GM19238 (cell line): ENCODE measurements at regions not wholly inside any gene's neighbourhood (a gene's known extent, or its start where the extent isn't known, plus 50 kb on each side); places are given as distances from the start of the nearest gene placed in this dataset.

Source experiments
- DNase-seq: peaks from one replicate; pipeline ENCODE4 v3.0.0; 2011; ENCODE audit warnings: low spot score; ENCODE audit not compliant: insufficient read length

DNA sequence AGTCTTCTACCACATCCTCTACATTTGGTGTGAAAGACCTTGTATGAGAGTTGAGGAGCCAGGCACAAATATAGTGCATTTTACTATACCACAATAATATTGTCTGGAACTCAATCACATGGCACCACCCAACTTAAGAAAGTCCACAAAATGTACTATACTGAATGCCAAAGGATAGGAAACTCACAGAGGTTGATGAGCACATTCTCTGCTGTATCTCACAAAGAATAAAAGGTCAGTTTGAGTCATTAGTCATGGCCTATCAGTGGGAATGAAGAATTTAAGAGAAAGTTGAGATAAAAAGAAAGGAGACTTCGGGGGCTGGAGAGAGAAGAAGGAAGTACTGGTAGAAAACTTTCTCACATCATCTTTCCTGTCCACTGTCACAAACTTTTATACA lies 134.3 kb downstream of the RDH14 start:
- DNase-seq: no peak

DNA sequence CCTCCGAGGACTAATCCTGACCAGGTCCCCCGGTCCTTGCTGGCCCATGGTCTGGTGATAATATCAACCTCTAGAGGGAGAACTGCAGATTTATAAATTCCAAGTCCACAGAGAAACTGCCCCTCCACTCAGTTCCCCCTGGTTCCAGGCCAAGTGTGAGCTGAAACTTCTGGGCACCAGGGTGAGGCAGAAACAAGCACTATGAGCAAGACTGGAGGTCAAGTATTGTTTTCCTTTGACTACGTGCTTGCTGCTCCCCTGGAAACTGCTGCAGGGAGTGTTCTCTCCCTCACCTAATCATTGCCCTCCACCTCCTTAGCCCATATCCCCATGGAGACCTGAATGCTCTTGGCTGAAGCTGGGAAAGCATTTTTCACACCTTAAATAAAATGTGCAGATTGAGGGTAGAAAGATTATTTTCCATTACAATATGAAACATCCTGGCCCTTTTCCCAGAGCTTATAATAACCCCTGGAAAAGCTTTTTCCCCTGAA lies 135.2 kb downstream of the RDH14 start:
- DNase-seq: no peak

- DNase-seq: no peak
These were observed 136.8 kb downstream of the RDH14 start for GRCh38 chr2:18423636-18424035.

DNA sequence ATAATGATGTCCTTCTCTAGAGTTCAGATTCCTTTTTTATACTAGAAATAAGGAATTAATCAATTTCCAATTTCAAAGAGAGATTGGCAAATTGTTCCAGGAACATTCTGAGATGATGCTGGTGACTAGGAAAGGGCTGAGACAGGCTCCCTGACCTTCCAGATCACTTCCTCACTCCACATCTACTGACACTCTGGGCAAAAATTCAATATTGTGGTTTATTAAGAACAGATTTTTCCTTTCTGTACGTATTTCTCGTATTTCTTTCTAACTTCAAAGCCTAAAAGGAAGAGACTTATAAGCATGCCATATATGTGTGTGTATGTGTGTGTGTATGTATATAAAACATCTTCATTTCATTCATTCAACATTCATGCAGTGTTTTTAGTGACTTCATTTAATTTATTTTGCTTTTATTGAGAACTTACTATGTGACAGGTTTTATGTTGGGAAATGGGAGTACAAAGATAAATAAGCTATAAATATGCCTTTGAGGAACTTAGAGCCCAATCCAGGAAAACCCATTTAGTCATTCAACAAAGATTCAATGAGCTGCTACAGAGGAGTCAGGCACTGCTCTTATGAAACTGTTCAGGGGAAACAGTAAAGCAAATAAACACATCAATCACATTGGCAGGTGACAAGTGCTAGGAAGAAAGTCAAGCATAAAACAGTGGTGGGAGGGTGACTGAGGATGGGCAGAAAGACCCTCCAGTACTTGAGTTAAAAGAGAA lies 137.9 kb downstream of the RDH14 start:
- DNase-seq: no peak

DNA sequence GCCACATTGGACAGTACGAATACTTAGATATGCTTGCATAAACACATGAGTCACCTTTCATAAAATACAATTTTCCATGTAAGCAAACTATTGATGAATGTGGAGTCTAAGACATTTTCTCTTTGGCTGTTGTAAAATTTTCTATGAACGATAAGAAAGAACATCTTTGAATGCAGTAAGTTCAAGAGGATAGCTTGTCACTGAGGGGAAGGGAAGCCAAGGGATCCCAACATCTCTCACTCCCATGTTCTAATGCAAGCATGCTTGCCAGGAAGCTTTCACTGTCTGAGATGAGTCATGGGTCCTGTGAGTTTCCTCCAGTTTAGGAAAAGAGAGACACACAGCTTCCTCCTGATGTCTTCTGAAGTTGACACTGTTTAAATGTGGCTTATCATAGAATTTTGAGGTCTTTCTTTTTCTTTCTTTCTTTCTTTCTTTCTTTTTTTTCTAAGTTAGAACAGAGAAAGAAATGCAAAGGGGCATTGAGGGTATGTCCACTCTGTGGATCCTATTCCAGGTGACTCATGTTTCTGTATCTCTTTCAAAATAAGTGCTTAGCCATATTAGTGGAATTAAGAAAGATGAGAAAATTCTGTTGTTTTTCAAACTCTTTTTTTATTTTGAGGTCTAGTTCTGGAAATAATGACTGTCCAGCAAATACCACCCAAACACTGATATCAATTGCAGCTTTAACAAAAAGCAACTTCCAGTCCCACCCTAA lies 146.6 kb downstream of the RDH14 start:
- no peak for DNase-seq

GRCh38 chr2:18412980-18413675 lies 147.3 kb downstream of the RDH14 start:
- DNase-seq: no peak

DNA sequence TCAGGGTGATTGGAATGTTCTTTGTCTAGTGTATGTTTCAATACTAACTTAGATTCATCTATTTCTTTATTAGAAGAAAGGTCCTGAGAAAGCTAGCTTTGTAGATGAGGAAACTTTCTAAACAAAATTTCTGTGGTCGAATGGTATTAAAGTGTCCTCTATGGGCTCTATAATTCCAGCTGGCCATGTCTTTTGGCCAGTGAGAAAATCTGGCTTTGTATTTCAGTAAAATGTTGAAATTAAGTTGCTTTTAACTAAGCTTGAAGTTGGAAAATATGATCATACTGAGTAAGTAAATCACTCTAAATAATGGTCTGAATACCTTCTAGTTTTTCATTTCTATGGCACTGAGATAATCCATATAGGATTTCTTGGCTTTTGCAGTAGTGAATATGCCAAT lies 148.8 kb downstream of the RDH14 start:
- no peak for DNase-seq

DNA sequence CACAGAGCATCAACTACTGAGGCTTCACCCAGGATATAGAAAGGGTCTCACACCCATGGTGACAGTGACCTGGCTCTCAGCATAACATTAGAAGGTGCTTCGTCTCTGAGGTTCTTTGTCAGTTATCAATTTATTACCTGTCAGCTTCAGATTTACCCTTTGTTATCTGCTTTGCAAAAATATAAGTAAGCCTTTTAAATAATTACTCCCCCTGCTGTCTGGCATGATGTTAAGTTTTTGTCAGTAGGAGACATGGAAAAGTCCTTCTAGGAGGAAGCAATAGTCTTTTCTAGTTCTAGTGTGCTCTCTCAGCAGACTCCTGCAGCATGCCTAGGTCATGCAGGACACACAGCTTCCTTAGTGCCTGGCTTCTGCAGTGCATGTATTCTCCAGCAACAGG lies 149.9 kb downstream of the RDH14 start:
- no peak for DNase-seq

GRCh38 chr2:18408638-18409037 lies 151.8 kb downstream of the RDH14 start:
- no peak for DNase-seq

DNA sequence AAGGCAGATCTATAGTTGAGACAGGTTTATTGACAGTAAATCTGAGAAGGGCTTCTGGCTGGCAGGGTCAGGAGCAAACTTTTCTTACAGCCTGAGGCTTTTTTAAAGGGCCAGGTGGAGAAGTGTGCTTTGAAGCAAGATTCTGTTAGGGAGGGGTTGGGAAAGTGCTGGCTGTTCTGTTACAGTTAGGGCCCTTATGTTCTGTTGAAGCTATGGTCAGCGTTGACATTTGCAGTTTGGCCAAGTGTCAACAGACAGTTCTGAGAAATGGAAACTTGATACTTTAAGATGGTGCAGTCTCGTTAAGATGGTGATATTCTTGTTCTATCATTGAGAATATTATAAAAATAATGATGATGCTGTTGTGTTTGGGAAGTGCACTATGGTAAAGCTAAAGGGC lies 154.2 kb downstream of the RDH14 start:
- no peak for DNase-seq

GRCh38 chr2:18404708-18405107 lies 155.7 kb downstream of the RDH14 start:
- DNase-seq: no peak

DNA sequence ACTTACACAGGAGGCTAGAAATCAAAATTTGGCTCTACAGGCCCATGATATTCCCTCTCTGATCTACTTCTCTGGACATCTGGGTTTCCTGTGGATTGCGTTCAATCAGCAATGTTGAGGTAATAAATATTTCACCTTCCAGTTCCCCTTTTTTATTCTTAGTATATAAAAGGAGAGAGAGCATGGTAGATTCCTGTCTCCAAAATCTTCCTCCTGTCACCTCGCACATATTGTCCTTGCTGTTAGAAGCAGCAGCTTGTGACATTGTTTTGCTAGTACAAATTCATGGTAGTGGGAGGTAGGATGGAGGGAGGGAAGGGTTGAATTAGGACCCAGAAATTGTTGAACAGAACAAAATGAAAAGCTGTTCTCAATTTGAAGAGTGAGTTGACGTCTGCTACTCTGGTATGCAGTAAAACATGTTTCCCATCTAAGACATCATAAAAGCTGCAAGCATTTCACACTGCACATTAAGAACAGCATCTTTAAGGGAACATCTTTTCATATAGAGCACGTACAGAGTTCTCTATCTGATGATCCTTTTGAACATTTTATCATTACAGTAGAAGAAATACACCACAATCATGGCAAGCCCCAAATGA lies 156.4 kb downstream of the RDH14 start:
- DNase-seq: no peak

- DNase-seq: no peak
These were observed 157.6 kb downstream of the RDH14 start for GRCh38 chr2:18402831-18403230.

DNA sequence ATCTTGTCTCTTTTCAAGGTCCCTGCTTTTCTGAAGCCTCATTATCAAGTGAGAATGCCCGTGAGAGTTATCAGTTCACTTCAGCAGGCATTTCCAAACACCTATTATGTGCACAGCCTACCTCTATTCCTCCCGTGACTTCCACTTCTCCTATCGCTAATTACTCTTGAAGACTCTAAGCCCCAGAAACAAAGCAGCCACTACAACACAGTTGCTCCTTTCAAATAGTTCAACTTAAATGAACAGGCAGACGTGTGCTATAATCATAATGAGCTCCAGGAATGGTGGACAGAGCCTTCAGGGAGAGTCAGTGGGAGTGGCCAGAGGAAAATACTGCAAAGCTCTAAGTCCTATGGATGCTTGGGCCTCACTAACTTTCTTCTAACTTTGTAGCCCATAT lies 159.0 kb downstream of the RDH14 start:
- no peak for DNase-seq

DNA sequence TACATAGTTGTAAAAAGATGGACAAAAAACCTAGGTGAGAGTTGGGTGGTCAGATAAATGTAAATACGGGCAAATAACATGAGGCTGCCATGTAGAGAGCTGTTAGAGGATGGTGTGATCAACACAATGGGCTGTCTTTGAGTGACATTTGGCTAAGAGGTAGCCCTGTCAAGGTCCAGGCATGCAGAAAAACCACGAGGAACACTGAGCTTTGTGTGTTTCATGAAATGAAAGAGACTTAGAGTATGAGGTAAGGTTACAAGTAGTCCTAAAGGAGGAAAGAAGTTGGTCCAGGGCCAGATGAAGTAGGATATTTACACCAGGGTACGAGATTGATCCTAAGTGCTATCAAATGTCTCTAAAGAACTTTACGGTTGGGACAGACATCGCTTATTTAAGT lies 160.9 kb downstream of the RDH14 start:
- no peak for DNase-seq

GRCh38 chr2:18398833-18399232 lies 161.6 kb downstream of the RDH14 start:
- DNase-seq: no peak

- DNase-seq: no peak
These were observed 164.0 kb downstream of the RDH14 start for GRCh38 chr2:18396329-18397010.

GRCh38 chr2:18395555-18395954 lies 164.9 kb downstream of the RDH14 start:
- DNase-seq: no peak

GRCh38 chr2:18387441-18388206 lies 172.8 kb downstream of the RDH14 start:
- peak; percentile 24 for DNase-seq

DNA sequence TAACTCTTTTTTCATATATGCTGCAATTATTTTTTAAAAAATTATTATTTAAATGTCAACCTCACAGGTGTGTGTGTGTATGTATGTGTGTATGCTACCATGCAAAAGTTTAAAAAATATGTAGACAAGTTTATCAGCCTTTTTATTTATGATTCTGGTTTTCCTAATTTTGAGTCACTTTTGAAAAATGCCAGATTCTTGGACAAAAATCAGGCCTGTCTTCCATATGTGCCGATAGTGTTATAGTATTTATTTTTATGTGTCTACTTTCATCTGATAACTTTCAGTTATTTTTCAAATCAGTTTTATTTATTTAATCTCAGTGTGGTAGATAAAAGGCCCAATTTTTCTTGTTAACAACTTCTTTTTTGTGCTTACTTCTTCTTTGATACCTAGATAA lies 176.2 kb downstream of the RDH14 start:
- DNase-seq: no peak

DNA sequence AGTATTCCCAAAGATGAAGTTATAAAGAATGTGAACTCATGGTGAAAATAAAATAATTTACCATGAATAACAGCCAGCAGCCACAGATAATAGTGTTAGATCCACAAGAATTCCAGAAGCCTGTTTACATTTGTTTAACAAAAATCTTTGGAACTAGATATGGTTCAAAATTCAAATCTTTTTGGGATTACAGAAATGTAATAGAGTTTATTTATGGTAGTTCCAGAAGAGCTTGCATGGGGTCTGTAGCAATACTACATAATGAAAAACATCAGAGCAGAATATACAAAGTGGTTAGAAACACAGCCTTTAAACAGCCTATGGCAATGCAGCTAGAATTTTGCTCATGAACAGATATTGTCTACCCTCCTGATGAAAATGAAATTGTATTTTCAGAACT lies 179.1 kb downstream of the RDH14 start:
- DNase-seq: no peak
